Suprapubic skin (tissue), 4 donors: ENCODE measurements at regions not wholly inside any gene's neighbourhood (a gene's known extent, or its start where the extent isn't known, plus 50 kb on each side); places are given as distances from the start of the nearest gene placed in this dataset.

Experiments used
- EP300 ChIP-seq: sonication (generic); formaldehyde crosslinking; IDR thresholded peaks from one replicate; pipeline ENCODE4 v1.6.1; 2017; ENCODE audit warnings: antibody characterized with exemption
- POLR2A ChIP-seq, 2 donors: fragments of 450-650 bp; IDR thresholded peaks; one replicate each; pipeline ENCODE4 v1.6.1; 2017; ENCODE audit warnings: antibody characterized with exemption in 2 of 2, mild to moderate bottlenecking in 2 of 2, moderate library complexity in 2 of 2
- POLR2AphosphoS5 ChIP-seq, 3 donors: sonication (generic); formaldehyde crosslinking; IDR thresholded peaks; one replicate each; pipeline ENCODE4 v1.6.1; 2017; ENCODE audit warnings: antibody characterized with exemption in 3 of 3
- TF ChIP-seq, protein P1 (sequence below), 2 donors: fragments of 200-600 bp in 1 of 2; fragments of 450-650 bp in 1 of 2; sonication (generic) in 1 of 2; IDR thresholded peaks; one replicate each; pipeline ENCODE4 v1.5.1; 2016 to 2019; ENCODE audit warnings: antibody characterized with exemption in 2 of 2, mild to moderate bottlenecking in 1 of 2, moderate library complexity in 1 of 2

GRCh38 chr6:28747083-28747630, 176.6 kb downstream of the TRIM27 start:
- TF ChIP-seq, protein P1, sequence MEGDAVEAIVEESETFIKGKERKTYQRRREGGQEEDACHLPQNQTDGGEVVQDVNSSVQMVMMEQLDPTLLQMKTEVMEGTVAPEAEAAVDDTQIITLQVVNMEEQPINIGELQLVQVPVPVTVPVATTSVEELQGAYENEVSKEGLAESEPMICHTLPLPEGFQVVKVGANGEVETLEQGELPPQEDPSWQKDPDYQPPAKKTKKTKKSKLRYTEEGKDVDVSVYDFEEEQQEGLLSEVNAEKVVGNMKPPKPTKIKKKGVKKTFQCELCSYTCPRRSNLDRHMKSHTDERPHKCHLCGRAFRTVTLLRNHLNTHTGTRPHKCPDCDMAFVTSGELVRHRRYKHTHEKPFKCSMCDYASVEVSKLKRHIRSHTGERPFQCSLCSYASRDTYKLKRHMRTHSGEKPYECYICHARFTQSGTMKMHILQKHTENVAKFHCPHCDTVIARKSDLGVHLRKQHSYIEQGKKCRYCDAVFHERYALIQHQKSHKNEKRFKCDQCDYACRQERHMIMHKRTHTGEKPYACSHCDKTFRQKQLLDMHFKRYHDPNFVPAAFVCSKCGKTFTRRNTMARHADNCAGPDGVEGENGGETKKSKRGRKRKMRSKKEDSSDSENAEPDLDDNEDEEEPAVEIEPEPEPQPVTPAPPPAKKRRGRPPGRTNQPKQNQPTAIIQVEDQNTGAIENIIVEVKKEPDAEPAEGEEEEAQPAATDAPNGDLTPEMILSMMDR (IDR thresholded peaks at IDR 0.05): no peak
- TF ChIP-seq POLR2A (IDR thresholded peaks at IDR 0.05) (no peak), POLR2AphosphoS5 (IDR thresholded peaks at IDR 0.05) (no peak), EP300 (no peak)
